Head of caudate nucleus (tissue), 42 donors: ENCODE measurements at regions not wholly inside any gene's neighbourhood (a gene's known extent, or its start where the extent isn't known, plus 50 kb on each side); places are given as distances from the start of the nearest gene placed in this dataset.

Experiments used
- DNase-seq, 42 donors: peaks; one replicate each; pipeline versions ENCODE4 v3.0.0 to v3.0.0-alpha.2; 2020 to 2021; ENCODE audit warnings: mixed read lengths in 7 of 42
- intact Hi-C: fragments of 100-400 bp; cut with DNase I; formaldehyde crosslinking; loops from one replicate; pipeline ENCODE4 v1.15.0; 2022

DNA sequence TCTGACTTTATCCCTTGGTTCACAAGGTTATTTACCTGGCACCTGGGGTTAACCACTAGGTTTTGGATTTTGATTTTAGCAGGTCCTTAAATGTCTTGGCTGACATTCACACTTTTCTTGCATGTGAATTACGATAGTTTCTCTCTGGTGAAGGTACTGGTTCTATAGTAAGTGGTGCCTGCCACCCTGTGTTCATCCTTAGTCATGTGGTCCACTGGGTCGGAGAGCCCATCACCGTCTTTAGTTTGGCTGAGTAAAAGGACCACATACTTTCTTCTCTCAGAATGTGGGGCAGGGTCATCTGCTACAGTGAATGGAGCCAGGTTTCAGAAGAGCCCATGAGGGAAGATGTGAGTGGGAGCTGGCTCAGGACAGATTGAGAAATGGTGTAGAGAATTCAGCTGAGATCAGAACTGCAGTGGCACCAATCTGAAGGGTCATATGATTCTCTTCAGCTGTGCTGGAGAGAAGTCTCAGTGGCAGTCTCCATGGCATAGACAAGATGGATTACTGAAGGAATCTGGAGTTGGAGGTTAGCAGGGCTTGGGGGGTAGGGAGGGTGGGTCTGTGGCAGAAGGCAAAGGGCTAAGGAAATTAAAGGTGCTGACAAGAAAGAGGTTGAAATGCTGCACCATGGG is 310.4 kb downstream of the GPAT3 start:
- no peak for DNase-seq
- intact Hi-C loops = no loop called here

- no peak for DNase-seq
- intact Hi-C loops = no loop called here
Observed at GRCh38 chr4:83839615-83840014, 303.7 kb downstream of the GPAT3 start.

DNA sequence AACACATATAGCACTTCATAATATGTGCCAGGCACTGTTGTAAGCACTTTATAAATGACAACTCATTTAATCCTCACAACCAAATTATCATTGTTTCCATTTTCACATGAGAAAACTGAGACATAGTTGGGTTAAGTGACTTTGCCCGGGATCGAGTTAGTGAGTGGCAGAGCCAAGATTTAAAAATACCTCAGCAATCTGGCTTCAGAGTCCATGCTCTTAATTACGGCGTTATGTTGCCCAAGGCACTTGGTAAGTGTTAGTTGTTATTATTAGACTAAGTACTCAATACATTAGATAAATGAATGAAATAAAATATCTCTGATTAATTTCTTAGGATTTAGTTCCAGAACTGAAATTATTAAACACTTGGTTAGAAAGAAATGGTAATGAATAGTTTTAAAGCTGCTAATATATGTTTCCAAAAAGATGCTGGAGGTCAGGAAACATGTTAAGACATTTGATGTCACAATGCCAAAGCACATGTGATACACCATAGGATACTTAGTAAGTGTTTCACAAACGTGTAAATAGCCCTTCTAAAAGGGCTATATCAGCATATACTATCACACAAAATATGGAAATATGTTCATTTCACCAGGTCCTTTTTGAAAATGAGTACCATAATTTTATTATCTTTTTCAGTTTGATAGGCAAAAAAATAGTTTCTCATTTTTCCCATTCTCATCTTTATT is 301.9 kb downstream of the GPAT3 start:
- intact Hi-C loops = no loop called here
- no peak for DNase-seq

- DNase-seq = no peak
- intact Hi-C loops = no loop called here
Observed at GRCh38 chr4:83833920-83834319, 298.0 kb downstream of the GPAT3 start.

DNA sequence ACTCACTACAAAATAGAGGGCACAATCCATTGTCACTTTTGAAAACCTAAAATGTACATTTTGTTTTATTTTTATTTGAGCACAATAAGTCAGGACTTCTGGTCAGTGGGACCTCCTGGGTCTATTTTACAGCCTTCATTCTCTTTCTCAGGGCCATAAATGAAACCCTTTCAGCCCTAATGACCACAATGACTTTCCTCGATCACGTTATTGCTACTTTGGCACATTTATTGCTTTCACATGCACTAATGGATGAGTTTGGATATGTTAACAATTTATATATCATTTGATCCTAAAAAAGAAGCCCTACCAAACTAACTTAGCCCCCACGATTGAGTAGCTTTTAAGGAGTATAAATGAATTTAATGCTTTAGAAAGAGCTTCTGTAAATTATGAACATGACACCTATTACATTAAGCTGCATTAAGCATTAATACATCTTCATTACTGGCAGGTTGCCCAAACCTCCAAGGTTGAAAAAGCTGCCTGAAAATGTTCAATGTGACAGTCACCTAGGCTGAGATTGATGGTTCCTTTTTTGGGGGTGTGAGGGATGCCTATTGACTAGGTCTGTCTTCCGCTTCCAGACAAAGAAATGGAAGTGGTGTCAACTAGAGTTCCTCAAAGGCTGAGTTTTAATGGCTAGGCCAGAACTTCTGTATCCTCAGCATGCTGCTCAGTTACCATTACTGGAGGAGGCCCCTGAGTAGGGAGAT is 296.4 kb downstream of the GPAT3 start:
- DNase-seq = no peak
- intact Hi-C loops = no loop called here

- intact Hi-C loops = no loop called here
- DNase-seq = no peak
Observed at GRCh38 chr4:83831588-83831987, 295.7 kb downstream of the GPAT3 start.

GRCh38 chr4:83830138-83830888 is 294.4 kb downstream of the GPAT3 start:
- DNase-seq = no peak
- intact Hi-C loops = no loop called here

- intact Hi-C loops = no loop called here
- DNase-seq = no peak
Observed at GRCh38 chr4:83828601-83829000, 292.7 kb downstream of the GPAT3 start.

GRCh38 chr4:83821493-83821892 is 285.6 kb downstream of the GPAT3 start:
- DNase-seq = no peak
- intact Hi-C loops = no loop called here

DNA sequence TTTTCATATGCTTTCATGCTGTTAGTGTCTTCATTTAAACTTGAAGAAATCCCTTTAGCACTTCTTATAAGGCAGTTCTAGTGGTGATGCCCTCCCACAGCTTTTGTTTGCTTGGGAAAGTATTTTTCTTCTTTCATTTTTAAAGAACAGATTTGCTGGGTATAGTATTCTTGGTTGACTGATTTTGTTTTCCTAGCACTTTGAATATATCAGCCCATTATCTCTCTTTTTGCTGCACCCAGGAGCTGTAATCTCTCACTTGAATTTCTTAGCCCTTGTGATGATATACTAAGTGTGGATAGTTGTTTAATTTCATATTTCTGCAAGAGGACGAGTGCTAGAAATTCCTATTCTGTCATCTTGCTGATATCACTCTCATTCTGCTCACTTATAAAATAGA is 283.7 kb downstream of the GPAT3 start:
- intact Hi-C loops = no loop called here
- DNase-seq = no peak

DNA sequence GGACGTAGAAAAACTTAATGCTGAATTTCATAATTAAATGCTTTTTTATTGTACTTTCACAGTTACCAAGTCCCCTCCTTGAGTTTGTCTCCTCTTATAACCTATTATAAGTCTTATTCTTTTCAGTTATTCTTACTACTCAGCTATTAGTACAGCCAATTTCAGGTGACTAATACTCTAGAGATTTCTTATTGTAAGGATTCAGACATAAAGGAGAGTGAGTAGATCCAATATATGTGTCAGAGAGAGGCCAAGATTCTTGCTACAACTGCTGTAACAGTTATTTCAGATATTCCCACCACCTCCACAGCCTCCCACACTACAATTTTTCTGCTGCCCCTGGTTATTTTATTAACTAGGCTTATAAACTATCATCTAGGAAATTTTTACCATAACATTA is 274.5 kb downstream of the GPAT3 start:
- intact Hi-C loops = no loop called here
- no peak for DNase-seq

- intact Hi-C loops = no loop called here
- DNase-seq = no peak
Observed at GRCh38 chr4:83809581-83809980, 273.7 kb downstream of the GPAT3 start.

GRCh38 chr4:83793481-83793880 is 257.6 kb downstream of the GPAT3 start:
- no peak for DNase-seq
- intact Hi-C loops = no loop called here

DNA sequence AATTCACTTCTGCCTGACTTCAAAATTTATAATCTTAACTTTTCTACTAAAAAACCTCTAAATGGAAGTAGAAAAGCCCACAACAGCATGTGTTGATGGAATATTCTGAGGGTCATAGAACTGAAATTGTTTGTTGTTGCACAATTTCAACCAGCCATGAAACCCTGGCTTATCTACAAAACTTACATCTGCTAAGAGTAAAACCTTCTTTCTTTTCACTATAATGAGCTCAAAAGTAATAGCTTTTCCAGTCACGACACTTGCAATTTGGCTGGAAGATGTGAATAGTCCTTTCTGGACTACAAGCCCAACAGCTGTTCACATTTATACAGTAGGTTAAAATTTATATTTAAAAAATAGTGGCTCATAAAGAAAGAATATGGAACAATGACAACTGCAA is 250.0 kb downstream of the GPAT3 start:
- no peak for DNase-seq
- intact Hi-C loops = no loop called here

DNA sequence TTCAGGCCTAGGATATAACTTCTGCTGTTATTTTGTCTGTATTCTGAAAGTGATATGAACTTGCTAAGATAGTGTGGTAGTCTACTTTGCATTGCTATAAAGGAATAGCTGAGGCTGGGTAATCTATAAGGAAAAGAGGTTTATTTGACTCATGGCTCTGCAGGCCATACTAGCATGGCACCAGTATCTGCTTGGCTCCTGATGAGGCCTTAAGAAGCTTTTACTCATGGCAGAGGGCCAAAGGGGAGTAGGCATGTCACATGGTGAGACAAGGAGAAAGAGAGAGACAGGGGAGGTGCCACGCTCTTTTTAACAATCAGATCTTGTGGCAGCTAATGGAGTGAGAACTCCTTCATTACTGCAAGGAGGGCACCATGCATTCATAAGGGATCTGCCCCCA is 247.3 kb downstream of the GPAT3 start:
- DNase-seq = no peak
- intact Hi-C loops = no loop called here

DNA sequence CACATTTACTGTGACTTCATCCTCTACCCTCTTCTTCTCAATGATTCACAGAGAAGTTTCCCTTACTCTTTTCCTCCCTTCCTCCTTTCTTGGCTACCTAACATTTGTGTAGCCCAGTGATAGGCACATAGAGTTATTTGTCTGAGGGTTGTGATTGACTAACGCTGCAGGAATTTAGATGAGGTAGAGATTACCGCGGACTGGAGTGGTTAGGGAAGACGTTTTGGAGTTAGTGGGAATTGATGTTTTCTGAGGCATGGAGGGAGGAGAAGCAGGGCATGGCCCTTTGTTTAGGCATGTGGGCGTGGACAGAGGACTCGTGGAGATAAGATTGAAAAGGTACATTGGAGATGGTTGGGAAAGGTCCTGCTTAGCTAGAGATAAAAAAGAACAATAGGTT is 246.7 kb downstream of the GPAT3 start:
- DNase-seq = no peak
- intact Hi-C loops = no loop called here

DNA sequence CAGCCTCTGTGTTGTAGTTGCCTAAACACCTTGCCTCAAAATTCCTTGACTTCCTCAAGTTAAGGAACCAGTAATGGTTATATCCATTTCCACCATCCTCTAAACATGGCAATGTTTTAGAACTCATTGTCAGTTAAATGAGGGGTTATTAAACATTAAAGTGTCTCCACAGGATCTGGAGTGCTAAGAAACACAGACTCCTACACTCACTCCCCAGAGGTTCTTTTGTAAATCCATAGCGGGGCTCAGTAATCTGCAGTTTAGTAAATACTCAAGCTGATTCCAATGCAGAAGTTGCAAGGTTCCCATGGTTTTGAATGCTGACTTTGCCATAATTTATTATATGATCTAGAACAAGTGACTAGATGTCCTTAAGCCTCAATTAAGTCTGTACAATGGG is 245.5 kb downstream of the GPAT3 start:
- DNase-seq = no peak
- intact Hi-C loops = no loop called here

- intact Hi-C loops = no loop called here
- DNase-seq = no peak
Observed at GRCh38 chr4:83780053-83780733, 244.3 kb downstream of the GPAT3 start.
